ENCODE measurements at regions not wholly inside any gene's neighbourhood (a gene's known extent, or its start where the extent isn't known, plus 50 kb on each side); places are given as distances from the start of the nearest gene placed in this dataset.
"Not testable (repeated sequence)": the region's sequence is repeated elsewhere in the genome, so short reads cannot be mapped to it uniquely, and the experiment has no call there.

GRCh38 chr1:83039091-83039490, 959.8 kb downstream of the TTLL7 start:
- not testable (repeated sequence) for TF ChIP-seq YY1 (IDR thresholded peaks at IDR 0.05; ENCODE audit: low read depth, low read length); EZH2 (IDR thresholded peaks at IDR 0.05; ENCODE audit: borderline replicate concordance, control insufficient read depth, low read depth, low read length); TARDBP (IDR thresholded peaks at IDR 0.05; ENCODE audit: borderline replicate concordance); BCL3 (IDR thresholded peaks at IDR 0.05; ENCODE audit: borderline replicate concordance, insufficient read depth, low read depth, low read length, poor library complexity, severe bottlenecking); CTCF (IDR thresholded peaks at IDR 0.05 in 2 of 3, conservative IDR thresholded peaks at IDR 0.05 in 1 of 3; ENCODE audit: control insufficient read depth in 2 of 3, extremely low read depth in 1 of 3, insufficient read depth in 1 of 3, low read depth in 3 of 3, low read length in 3 of 3); CHD1 (IDR thresholded peaks at IDR 0.05; ENCODE audit: low read depth, low read length); RFX5 (IDR thresholded peaks at IDR 0.05; ENCODE audit: low read depth, low read length); BCLAF1 (IDR thresholded peaks at IDR 0.05); CBX5 (IDR thresholded peaks at IDR 0.05; ENCODE audit: low read depth); ZBTB40 (IDR thresholded peaks at IDR 0.05; ENCODE audit: borderline replicate concordance); TAF1 (IDR thresholded peaks at IDR 0.05; ENCODE audit: borderline replicate concordance, low read depth, low read length); NFYA (IDR thresholded peaks at IDR 0.05; ENCODE audit: borderline replicate concordance, low read depth, low read length); MYC (IDR thresholded peaks at IDR 0.05; ENCODE audit: insufficient read depth, insufficient read length, insufficient replicate concordance, low read length, severe bottlenecking)
